SK-N-MC (cell line): ENCODE measurements at regions not wholly inside any gene's neighbourhood (a gene's known extent, or its start where the extent isn't known, plus 50 kb on each side); places are given as distances from the start of the nearest gene placed in this dataset.

Experiments
- EZH2 ChIP-seq: fragments of 200-600 bp; sonication (generic); IDR thresholded peaks from one replicate; pipeline ENCODE4 v1.6.1; 2017; ENCODE audit warnings: antibody characterized with exemption
- FOXP2 ChIP-seq: optimal IDR thresholded peaks from 2 replicates; pipeline ENCODE3; 2011; ENCODE audit warnings: mild to moderate bottlenecking, moderate library complexity; ENCODE audit not compliant: insufficient read depth; ENCODE audit errors: extremely low read length, control extremely low read depth
- POLR2AphosphoS5 ChIP-seq: IDR thresholded peaks from 2 replicates; pipeline ENCODE4 v1.6.1; 2012; ENCODE audit warnings: mild to moderate bottlenecking, low read depth, low read length, borderline replicate concordance

GRCh38 chr5:33270671-33271070, 170.1 kb upstream of the TARS1 start:
- TF ChIP-seq EZH2 (no peak), POLR2AphosphoS5 (no peak), FOXP2 (no peak)
